Fibroblast of pulmonary artery (primary cell): ENCODE measurements at regions not wholly inside any gene's neighbourhood (a gene's known extent, or its start where the extent isn't known, plus 50 kb on each side); places are given as distances from the start of the nearest gene placed in this dataset.
"Not testable (repeated sequence)": the region's sequence is repeated elsewhere in the genome, so short reads cannot be mapped to it uniquely, and the experiment has no call there.

Experiments
- DNase-seq: peaks from one replicate; pipeline ENCODE4 v3.0.0-alpha.2; 2010; ENCODE audit warnings: low read depth
- H3K4me3 ChIP-seq: replicated peaks from 2 replicates; pipeline ENCODE4 v1.5.1; 2011; ENCODE audit warnings: low read depth, mild to moderate bottlenecking, control low read depth, low read length, moderate library complexity
- TF ChIP-seq, protein P1 (sequence below): IDR thresholded peaks from 2 replicates; pipeline ENCODE4 v1.5.1; 2011; ENCODE audit warnings: mild to moderate bottlenecking, control low read depth, low read length, inconsistent platforms; ENCODE audit errors: missing control alignments

GRCh38 chr17:16888413-16889087, 83.4 kb downstream of the TNFRSF13B start:
- H3K4me3 ChIP-seq = no peak overlapping the region
- no peak for DNase-seq
- TF ChIP-seq, protein P1, sequence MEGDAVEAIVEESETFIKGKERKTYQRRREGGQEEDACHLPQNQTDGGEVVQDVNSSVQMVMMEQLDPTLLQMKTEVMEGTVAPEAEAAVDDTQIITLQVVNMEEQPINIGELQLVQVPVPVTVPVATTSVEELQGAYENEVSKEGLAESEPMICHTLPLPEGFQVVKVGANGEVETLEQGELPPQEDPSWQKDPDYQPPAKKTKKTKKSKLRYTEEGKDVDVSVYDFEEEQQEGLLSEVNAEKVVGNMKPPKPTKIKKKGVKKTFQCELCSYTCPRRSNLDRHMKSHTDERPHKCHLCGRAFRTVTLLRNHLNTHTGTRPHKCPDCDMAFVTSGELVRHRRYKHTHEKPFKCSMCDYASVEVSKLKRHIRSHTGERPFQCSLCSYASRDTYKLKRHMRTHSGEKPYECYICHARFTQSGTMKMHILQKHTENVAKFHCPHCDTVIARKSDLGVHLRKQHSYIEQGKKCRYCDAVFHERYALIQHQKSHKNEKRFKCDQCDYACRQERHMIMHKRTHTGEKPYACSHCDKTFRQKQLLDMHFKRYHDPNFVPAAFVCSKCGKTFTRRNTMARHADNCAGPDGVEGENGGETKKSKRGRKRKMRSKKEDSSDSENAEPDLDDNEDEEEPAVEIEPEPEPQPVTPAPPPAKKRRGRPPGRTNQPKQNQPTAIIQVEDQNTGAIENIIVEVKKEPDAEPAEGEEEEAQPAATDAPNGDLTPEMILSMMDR = no peak

- DNase-seq = no peak
- no peak overlapping the region for H3K4me3 ChIP-seq
- TF ChIP-seq, protein P1 = no peak
Observed at GRCh38 chr17:16887523-16888095, 84.3 kb downstream of the TNFRSF13B start.

- TF ChIP-seq, protein P1 = no peak
Observed at GRCh38 chr17:16886655-16887322, 85.1 kb downstream of the TNFRSF13B start.

DNA sequence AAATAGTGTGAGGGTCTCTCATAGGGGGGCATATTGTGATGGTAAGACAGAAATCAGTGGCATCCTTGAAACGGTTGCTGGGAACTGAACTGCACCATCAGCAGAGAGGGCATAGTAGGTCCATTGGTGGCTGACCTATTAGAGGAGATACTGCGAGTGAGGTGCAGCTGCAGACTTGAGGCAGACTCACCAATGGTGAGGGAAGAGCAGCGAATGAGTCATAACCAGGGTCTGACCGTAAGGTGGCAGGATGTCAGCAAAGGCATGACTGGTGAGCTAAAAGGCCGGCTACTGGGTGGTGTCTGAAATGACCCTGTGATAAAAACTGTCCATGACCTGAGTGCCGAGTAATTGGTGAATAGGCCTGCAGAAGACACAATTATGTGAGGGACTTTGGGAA, 86.7 kb downstream of the TNFRSF13B start:
- H3K4me3 ChIP-seq, DNase-seq: not testable (repeated sequence)

More at GRCh38 chr17:16886655-16887322, 85.1 kb downstream of the TNFRSF13B start:
- H3K4me3 ChIP-seq = no peak overlapping the region
- no peak for DNase-seq

DNA sequence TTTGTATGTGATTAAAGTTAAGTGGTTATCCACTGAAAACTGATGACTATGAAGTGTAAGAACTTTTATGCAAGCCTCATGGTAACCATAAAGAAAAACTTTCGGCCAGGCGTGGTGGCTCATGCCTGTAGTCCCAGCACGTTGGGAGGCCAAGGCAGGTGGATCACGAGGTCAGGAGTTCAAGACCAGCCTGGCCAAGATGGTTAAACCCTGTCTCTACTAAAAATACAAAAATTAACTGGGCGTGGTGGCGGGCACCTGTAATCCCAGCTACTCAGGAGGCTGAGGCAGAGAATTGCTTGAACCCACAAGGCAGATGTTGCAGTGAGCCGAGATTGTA, 89.0 kb downstream of the TNFRSF13B start:
- not testable (repeated sequence) for DNase-seq, H3K4me3 ChIP-seq

- H3K4me3 ChIP-seq = no peak overlapping the region
- TF ChIP-seq, protein P1 = no peak
- DNase-seq = no peak
Observed at GRCh38 chr17:16882243-16882925, 89.5 kb downstream of the TNFRSF13B start.

DNA sequence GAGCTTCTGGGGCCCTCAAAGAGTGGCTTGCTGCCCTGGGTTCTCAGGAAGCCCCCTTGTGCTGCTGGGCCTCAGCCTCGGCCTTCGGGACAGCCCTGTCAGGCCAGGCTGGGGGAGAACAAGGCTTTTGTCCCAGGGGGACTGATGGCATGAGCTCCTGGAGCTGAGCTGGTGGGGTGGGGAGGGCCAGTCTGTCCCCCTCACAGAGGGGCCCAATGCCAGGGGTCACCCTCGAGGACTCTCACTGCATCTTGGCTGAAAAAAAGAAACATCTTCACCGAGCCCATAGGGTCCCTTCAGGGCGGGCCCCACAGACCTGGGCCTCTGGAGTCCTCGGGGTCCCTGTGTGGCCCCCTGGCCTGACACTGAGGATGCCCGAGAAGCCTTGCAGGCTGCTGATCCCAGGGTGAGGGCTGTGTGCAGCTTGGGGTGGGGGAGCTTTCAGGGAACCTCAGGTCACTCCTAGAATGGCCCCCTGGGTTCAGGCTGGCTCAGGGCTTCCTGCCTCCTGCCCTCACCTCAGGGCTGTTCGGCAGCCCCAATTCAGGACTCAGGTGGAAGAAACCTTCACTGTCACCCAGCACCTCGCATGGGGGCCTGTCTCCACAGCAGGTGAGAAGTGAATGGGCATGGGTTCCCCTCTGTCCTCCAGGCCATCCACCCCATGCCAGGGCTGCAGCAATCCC, 90.5 kb downstream of the TNFRSF13B start:
- TF ChIP-seq, protein P1 = no peak

More for the DNA sequence above, 90.5 kb downstream of the TNFRSF13B start:
- no peak overlapping the region for H3K4me3 ChIP-seq
- DNase-seq = no peak
